ENCODE measurements at regions not wholly inside any gene's neighbourhood (a gene's known extent, or its start where the extent isn't known, plus 50 kb on each side); places are given as distances from the start of the nearest gene placed in this dataset.

GRCh38 chr15:94077938-94078337, 153.4 kb upstream of the MCTP2 start:
- no peak for TF ChIP-seq USF1 (IDR thresholded peaks at IDR 0.05; ENCODE audit: borderline replicate concordance, low read depth)
- TF ChIP-seq RFX5 (IDR thresholded peaks at IDR 0.05; ENCODE audit: low read length), result no peak
- no peak for TF ChIP-seq SIN3A (IDR thresholded peaks at IDR 0.05; ENCODE audit: borderline replicate concordance, low read depth, low read length)
- TF ChIP-seq RXRA (IDR thresholded peaks at IDR 0.05; ENCODE audit: borderline replicate concordance, low read depth), result no peak
- TF ChIP-seq NRF1 (IDR thresholded peaks at IDR 0.05; ENCODE audit: low read depth, low read length), result no peak
- no peak for TF ChIP-seq ZBTB33 (IDR thresholded peaks at IDR 0.05; ENCODE audit: borderline replicate concordance, low read depth)
- no peak for TF ChIP-seq FOXM1 (IDR thresholded peaks at IDR 0.05; ENCODE audit: low read depth)
- TF ChIP-seq EZH2phosphoT487 (IDR thresholded peaks at IDR 0.05; ENCODE audit: borderline replicate concordance, low read depth), result no peak
- TF ChIP-seq MEF2A (IDR thresholded peaks at IDR 0.05; ENCODE audit: borderline replicate concordance, low read depth), result no peak
- no peak for TF ChIP-seq IRF3 (IDR thresholded peaks at IDR 0.05; ENCODE audit: low read depth, low read length)
- TF ChIP-seq USF2 (IDR thresholded peaks at IDR 0.05; ENCODE audit: borderline replicate concordance, low read depth, low read length), result no peak
- no peak for TF ChIP-seq TAF1 (IDR thresholded peaks at IDR 0.05; ENCODE audit: borderline replicate concordance, low read depth, low read length)
- TF ChIP-seq EP300 (IDR thresholded peaks at IDR 0.05; ENCODE audit: borderline replicate concordance in 1 of 2, low read depth in 1 of 2, low read length in 1 of 2), result no peak
- no peak for TF ChIP-seq GABPA (IDR thresholded peaks at IDR 0.05; ENCODE audit: low read depth)
- TF ChIP-seq CHD2 (IDR thresholded peaks at IDR 0.05; ENCODE audit: low read length, partially characterized antibody), result no peak
- no peak for TF ChIP-seq NFIC (IDR thresholded peaks at IDR 0.05; ENCODE audit: borderline replicate concordance)
- TF ChIP-seq FOXJ3 (CRISPR knock-in tag; IDR thresholded peaks at IDR 0.05), result no peak
- no peak for TF ChIP-seq PBX3 (IDR thresholded peaks at IDR 0.05)
- peaks cover 14 to 26% of the 10 kb centered on the region in 2 experiments; a peak in 3 of 4 replicates for H3K4me1 ChIP-seq (ENCODE audit: control insufficient read depth in 1 of 2, insufficient read depth in 2 of 2, low read depth in 1 of 2, low read length in 1 of 2)

More at GRCh38 chr15:94077938-94078337, 153.4 kb upstream of the MCTP2 start:
- H4K20me1 ChIP-seq (ENCODE audit: insufficient read depth), result no peaks in the 10 kb centered on the region
- CTCF ChIA-PET, result no interaction called here
- no peak overlapping the region for H3K4me3 ChIP-seq (ENCODE audit: low read depth in 2 of 2, low read length in 1 of 2)
- DNase-seq, result no peak
- WGBS (ENCODE audit: low lambda C conversion rate), result 45% methylated on average over 2 of the region's 2 CpGs
- no peaks in the 10 kb centered on the region for H3K9me2 ChIP-seq
- no peak overlapping the region for H3K4me2 ChIP-seq
- H3K9me3 ChIP-seq, result no peaks in the 10 kb centered on the region
- POLR2A ChIA-PET, result no interaction called here
- H2AFZ ChIP-seq (ENCODE audit: low read depth), result no peak overlapping the region
- no peak overlapping the region for H3K27ac ChIP-seq (ENCODE audit: low read depth in 2 of 2, low read length in 1 of 2)
- H3F3A ChIP-seq (replicated peaks; ENCODE audit: insufficient read depth), result no peaks in the 10 kb centered on the region
- no peaks in the 10 kb centered on the region for H3K27me3 ChIP-seq (ENCODE audit: insufficient read depth)
- no peak overlapping the region for H3K9ac ChIP-seq
- H3K36me3 ChIP-seq (replicated peaks in 1 of 2; ENCODE audit: control insufficient read depth in 1 of 2, insufficient read depth in 2 of 2, low read length in 1 of 2), result no peaks in the 10 kb centered on the region
- no peaks in the 10 kb centered on the region for H3K79me2 ChIP-seq (ENCODE audit: insufficient read depth)

All from SK-N-SH (cell line).